ENCODE measurements at regions not wholly inside any gene's neighbourhood (a gene's known extent, or its start where the extent isn't known, plus 50 kb on each side); places are given as distances from the start of the nearest gene placed in this dataset.
A peak's percentile ranks its signal among the peaks of the same experiment; 100 is the strongest.
"Not testable (repeated sequence)": the region's sequence is repeated elsewhere in the genome, so short reads cannot be mapped to it uniquely, and the experiment has no call there.

DNA sequence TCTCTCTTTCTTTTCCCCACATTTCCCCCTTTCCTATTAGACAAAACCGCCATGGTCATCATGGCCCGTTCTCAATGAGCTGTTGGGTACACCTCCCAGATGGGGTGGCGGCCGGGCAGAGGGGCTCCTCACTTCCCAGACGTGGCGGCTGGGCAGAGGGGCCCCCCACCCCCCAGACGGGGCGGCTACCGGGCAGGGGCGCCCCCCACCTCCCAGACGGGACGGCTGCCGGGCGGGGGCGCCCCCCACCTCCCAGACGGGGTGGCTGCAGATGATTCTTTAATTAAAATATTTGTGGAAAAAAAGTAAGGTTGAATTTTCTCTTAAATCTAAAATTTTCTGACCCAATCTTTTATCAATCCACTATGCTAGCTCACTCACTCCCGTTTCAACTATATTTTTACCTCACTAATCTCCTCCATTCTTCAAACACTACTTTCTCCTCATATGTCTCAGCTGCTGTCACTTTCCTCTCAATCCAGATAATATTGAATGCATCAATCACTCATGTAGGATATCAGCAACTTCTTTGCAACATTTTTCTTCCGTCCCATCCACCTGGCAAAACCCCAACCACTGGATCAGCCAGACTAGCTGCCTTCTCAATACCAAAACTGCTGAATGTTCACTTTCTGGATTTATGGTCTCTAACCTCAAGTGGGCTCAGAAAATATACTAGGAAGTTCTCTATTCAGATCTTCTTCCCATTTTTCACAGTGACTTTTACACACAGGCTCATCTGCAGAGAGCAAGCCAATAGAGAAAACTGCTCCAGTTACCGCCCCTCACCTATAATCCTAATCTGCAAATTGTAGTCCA, 81.1 kb upstream of the TRIM24 start:
- H3K9ac ChIP-seq, result no peak overlapping the region

DNA sequence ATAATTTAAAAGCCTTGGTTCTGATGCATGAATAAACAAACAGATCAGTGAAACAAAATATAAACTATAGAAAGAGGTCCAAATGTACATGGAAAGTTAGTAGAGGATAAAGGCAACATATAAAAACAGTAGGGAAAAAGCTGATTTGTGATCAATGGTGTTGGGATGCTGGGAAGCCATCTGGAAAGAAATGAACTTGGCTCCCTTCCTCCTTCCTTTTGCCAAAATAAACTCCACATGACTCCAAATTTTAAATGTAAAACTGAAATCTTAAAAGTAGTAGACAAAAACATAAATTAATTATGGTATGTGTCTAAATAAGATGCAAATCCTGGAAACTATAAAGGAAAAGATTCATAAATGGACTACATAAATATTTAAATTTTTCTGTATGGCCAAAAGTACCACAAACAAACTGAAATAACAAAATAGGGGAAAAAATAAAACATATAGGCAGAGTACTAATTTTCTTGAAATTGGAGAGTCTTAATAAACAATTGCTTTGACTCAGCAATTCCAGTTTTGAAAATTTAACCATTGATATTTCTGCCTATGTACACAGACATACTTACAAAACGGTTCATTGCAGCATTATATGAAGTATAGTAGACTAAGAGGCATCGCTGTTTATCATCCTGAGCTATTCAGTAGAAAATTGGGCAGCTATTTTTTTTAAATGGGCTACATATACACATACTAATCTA, 77.0 kb upstream of the TRIM24 start:
- no peak for TF ChIP-seq Cebpa-rat (IDR thresholded peaks at IDR 0.05)
- Histone ChIP-seq H3K4me1 (peaks cover 0 to 8% (median 0%) of the 10 kb centered on the region in 10 experiments; a peak in 1 of 20 replicates), H3K27ac (no peak overlapping the region), H3K4me2 (no peak overlapping the region), H4K20me1 (no peaks in the 10 kb centered on the region), H3K36me3 (no peaks in the 10 kb centered on the region), H3K4me3 (no peak overlapping the region), H3K27me3 (no peaks in the 10 kb centered on the region), H3K9me3 (replicated peaks in 1 of 11) (peaks cover 4 to 11% (median 6%) of the 10 kb centered on the region in 11 experiments; a peak in 20 of 22 replicates), H3K9ac (no peak overlapping the region)

More for the DNA sequence above, 81.1 kb upstream of the TRIM24 start:
- Histone ChIP-seq H3K4me3 (no peak overlapping the region), H3K27me3 (no peaks in the 10 kb centered on the region), H3K4me2 (0 out of 22 replicates have a peak overlapping the region, but pooled peaks of 1 of the 11 experiments have one; percentile 11), H3K36me3 (no peaks in the 10 kb centered on the region), H3K27ac (no peak overlapping the region), H3K4me1 (peaks cover 0 to 8% (median 0%) of the 10 kb centered on the region in 10 experiments; a peak in 1 of 20 replicates), H4K20me1 (no peaks in the 10 kb centered on the region), H3K9me3 (replicated peaks in 1 of 11) (peaks cover 0 to 6% (median 0%) of the 10 kb centered on the region in 11 experiments; a peak in 1 of 22 replicates)
- TF ChIP-seq Cebpa-rat (IDR thresholded peaks at IDR 0.05), result no peak

DNA sequence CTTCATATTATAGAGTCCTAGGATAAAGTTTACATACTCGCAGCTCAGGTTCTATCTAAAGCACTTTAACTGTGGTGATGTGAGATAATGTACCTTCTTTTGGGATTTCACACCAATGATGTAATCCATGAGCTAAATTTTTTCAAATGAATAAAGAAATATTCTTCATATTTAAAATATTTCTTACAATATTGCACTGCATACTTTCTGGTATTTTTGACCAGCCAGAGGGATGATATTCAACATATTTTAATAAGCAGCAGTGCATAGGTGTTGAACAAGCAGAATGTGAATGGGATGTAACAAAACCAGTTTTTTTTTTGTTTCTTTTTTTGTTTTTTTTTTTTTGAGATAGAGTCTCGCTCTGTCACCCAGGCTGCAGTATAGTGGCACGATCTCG, 73.2 kb upstream of the TRIM24 start:
- Histone ChIP-seq H3K4me1 (no peaks in the 10 kb centered on the region), H3K9ac (no peak overlapping the region), H3K4me3 (no peak overlapping the region), H3K27me3 (no peaks in the 10 kb centered on the region), H4K20me1 (no peaks in the 10 kb centered on the region), H3K4me2 (no peak overlapping the region), H3K9me3 (replicated peaks in 1 of 11) (peaks cover 7 to 21% (median 14%) of the 10 kb centered on the region in 11 experiments; a peak in 20 of 22 replicates), H3K27ac (no peak overlapping the region), H3K36me3 (no peaks in the 10 kb centered on the region)
- TF ChIP-seq Cebpa-rat (IDR thresholded peaks at IDR 0.05), result no peak

DNA sequence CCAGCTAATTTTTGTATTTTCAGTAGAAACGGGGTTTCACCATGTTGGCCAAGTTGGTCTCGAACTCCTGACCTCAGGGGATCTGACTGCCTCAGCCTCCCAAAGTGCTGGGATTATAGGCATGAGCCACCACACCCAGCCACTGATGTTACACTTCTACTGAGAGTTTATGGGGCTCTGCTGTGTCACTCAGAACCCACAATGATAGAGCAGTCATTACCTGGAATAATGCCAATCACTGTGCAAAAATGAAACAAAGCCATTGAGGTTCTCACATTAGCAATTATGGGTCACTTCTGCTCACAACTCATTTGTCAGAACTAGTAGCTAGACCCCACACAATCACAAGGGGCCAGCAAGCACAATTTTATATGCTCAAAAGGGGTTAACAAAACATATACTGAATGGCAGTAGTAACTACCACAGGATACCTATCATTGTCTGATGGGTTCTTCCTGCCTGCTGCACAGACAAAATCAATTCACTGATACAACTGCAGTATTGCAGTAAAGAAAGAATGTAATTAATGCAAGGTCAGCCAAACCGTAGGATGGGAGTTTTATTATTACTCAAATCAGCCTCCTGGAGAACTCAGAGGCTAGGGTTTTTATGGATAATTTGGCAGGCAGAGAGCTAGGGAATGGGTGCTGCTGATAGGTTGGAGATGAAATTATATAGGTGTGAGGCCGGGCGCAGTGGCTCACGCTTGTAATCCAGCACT, 72.1 kb upstream of the TRIM24 start:
- Histone ChIP-seq H3K4me1 (peaks cover 0 to under 1% (median 0%) of the 10 kb centered on the region in 10 experiments; a peak in 1 of 20 replicates), H3K9ac (no peak overlapping the region), H3K27me3 (no peaks in the 10 kb centered on the region), H3K4me2 (no peak overlapping the region), H3K27ac (no peak overlapping the region), H3K36me3 (no peaks in the 10 kb centered on the region), H4K20me1 (no peaks in the 10 kb centered on the region), H3K9me3 (replicated peaks in 1 of 11) (peaks cover 7 to 21% (median 14%) of the 10 kb centered on the region in 11 experiments; a peak in 20 of 22 replicates), H3K4me3 (no peak overlapping the region)
- no peak for TF ChIP-seq Cebpa-rat (IDR thresholded peaks at IDR 0.05)

DNA sequence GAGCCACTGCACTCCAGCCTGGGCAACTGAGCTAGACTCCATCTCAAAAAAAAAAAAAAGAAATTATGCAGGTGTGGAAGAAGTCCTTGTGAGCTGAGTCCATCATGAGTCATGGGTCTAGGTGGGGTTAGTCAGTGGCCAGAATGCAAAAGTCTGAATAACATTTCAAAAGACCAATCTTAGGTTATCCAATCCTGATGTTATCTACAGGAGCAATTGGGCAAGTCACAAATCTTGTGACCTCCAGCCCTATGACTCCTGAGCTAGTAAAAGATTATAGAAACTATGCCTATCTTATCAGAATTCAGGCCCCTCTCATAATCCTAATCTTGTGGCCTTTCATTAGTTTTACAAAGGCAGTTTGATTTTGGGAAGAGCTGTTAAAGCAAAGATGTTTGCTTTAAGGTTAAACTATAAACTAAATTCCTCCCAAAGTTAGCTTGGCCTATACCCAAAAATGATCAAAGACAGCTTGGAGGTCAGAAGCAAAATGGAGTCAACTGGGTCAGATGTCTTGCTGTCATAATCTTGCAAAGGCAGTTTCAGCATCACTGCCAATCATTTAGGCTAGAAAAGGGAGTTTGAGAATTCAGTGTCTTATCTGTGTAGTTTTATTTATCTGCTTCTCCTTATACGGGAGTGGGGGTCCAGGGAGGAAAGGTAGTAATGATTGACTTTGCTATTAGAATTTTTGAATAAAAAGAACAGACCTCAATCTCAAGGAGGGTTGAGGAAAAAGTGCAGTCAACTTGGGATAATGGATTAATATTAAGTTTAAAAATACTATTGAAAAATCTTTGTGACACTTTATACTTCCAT, 71.2 kb upstream of the TRIM24 start:
- H3K4me3 ChIP-seq, result no peak overlapping the region
- no peaks in the 10 kb centered on the region for H4K20me1 ChIP-seq
- TF ChIP-seq Cebpa-rat (IDR thresholded peaks at IDR 0.05), result no peak
- no peak overlapping the region for H3K4me2 ChIP-seq
- H3K9me3 ChIP-seq (replicated peaks in 1 of 11), result peaks cover 7 to 21% (median 16%) of the 10 kb centered on the region in 11 experiments; a peak in 20 of 22 replicates
- H3K4me1 ChIP-seq, result peaks cover 0 to 5% (median 0%) of the 10 kb centered on the region in 10 experiments; a peak in 2 of 20 replicates
- H3K9ac ChIP-seq, result no peak overlapping the region
- H3K36me3 ChIP-seq, result no peaks in the 10 kb centered on the region
- no peak overlapping the region for H3K27ac ChIP-seq
- no peaks in the 10 kb centered on the region for H3K27me3 ChIP-seq

DNA sequence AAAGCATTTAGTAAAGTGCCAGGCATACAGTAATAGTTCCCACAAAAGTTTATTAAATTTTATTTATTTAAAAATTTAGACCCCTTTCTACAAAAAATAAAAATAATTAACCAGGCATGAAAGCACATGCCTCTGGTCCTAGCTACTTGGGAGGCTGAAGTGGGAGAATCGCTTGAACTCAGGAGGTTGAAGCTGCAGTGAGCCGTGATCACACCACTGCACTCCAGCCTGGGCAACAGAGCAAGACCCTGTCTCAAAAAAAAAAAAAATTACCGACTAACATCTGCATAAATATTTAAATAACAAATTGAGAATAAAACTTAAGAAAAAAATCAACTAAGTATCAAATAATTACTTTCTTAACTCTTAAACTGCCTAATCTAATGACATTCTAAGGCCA, 64.3 kb upstream of the TRIM24 start:
- TF ChIP-seq Cebpa-rat (IDR thresholded peaks at IDR 0.05), result no peak
- Histone ChIP-seq H3K9me3 (replicated peaks in 1 of 11) (peaks cover 0 to 13% (median 0%) of the 10 kb centered on the region in 11 experiments; a peak in 5 of 22 replicates), H3K4me3 (no peak overlapping the region)

DNA sequence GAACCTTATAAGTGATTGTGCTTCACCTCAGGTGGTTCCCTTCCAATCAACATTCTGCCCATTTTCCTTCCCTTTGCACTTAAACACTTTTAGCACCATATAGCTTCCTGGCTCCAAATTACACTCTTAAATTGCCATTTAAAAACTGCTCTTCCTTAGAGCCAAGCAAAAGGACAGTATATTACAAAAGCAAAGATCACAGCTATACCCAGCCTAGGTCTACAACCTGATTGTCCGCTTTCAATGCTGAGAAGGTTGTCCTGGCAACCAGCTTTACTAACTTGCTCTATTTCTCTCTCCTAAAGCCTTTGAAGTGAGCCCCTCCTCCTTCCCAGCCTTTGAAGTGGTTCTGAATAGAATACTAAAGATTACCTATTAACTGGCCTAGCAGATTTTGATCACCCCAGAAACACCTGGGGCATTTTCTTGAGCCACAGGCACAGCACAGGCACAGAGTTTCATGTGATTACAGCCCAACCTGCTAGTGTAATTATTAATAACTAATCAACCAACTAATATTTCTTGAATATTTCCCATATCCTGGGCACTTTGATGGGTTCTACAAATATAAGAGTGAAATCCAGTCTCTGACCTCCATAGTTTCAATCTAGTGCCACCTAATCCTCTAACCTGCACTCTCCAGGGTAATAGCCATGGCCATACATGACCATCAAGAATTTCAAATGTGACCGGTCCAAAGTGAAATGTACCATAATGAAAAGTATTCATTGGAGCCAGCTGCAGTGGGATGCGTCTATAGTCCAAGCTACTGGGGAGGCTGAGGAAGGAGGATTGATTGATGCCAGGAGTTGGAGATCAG, 63.6 kb upstream of the TRIM24 start:
- Histone ChIP-seq H3K4me3 (no peak overlapping the region), H3K9ac (no peak overlapping the region), H3K4me2 (no peak overlapping the region), H3K27me3 (no peaks in the 10 kb centered on the region), H3K36me3 (no peaks in the 10 kb centered on the region), H3K9me3 (replicated peaks in 1 of 11) (peaks cover 0 to 13% (median 0%) of the 10 kb centered on the region in 11 experiments; a peak in 5 of 22 replicates), H3K4me1 (peaks cover 0 to 5% (median 0%) of the 10 kb centered on the region in 10 experiments; a peak in 2 of 20 replicates), H4K20me1 (no peaks in the 10 kb centered on the region), H3K27ac (no peak overlapping the region)
- TF ChIP-seq Cebpa-rat (IDR thresholded peaks at IDR 0.05), result no peak

More for the DNA sequence above, 64.3 kb upstream of the TRIM24 start:
- Histone ChIP-seq H4K20me1 (no peaks in the 10 kb centered on the region), H3K27me3 (no peaks in the 10 kb centered on the region), H3K4me2 (no peak overlapping the region), H3K27ac (no peak overlapping the region), H3K9ac (no peak overlapping the region), H3K36me3 (no peaks in the 10 kb centered on the region), H3K4me1 (peaks cover 0 to 5% (median 0%) of the 10 kb centered on the region in 10 experiments; a peak in 2 of 20 replicates)

DNA sequence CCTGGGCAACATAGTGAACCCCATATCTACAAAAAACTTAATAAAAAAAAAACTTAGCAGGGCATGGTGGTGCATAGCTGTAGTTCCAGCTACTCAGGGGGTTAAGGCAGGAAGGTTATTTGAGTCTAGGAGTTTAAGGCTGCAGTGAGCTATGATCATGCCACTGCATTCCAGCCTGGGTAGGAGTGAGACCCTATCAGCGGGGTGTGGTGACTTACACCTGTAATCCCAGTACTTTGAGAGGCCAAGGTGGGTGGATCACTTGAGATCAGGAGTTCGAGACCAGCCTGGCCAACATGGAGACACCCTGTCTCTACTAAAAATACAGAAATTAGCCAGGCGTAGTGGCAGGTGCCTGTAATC, 63.0 kb upstream of the TRIM24 start:
- H3K9me3 ChIP-seq (replicated peaks in 1 of 11), result peaks cover 0 to 13% (median 0%) of the 10 kb centered on the region in 11 experiments; a peak in 5 of 22 replicates
- H3K27ac ChIP-seq, H3K27me3 ChIP-seq, H3K4me1 ChIP-seq, H3K4me2 ChIP-seq, H3K9ac ChIP-seq, H3K36me3 ChIP-seq, H3K4me3 ChIP-seq, H4K20me1 ChIP-seq: not testable (repeated sequence)
